Endothelial cell of hepatic sinusoid (primary cell): ENCODE measurements at regions not wholly inside any gene's neighbourhood (a gene's known extent, or its start where the extent isn't known, plus 50 kb on each side); places are given as distances from the start of the nearest gene placed in this dataset.
"Not testable (repeated sequence)": the region's sequence is repeated elsewhere in the genome, so short reads cannot be mapped to it uniquely, and the experiment has no call there.

ENCODE experiments used
- in situ Hi-C: cut with HindIII; loops from 2 replicates; pipeline ENCODE4 v1.10.0; 2017; ENCODE audit warnings: low sequenced_read_pairs

- in situ Hi-C loops, result no loop called here
Observed at GRCh38 chr15:77881950-77882349, 195.6 kb downstream of the TBC1D2B start.

DNA sequence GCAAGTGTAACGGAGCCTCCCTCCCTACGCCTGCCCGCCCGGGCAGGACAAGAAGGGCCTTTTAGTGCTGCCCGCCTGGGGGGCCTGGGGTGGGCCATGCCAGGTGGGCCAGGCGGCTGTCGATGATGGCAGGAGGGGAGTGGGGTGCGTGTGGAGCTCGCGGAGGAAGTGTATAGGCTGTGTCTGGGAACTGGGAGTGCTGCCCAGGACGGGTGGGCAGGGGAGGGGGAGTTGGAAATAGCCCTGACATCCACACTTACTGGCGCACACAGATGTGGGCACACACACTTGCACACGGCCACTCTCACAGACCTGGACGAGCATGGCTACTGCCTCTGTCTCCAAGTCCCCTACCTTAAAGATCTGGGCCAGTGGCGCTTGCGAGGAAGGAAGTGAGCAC, 196.0 kb downstream of the TBC1D2B start:
- in situ Hi-C loops, result not testable (repeated sequence)

DNA sequence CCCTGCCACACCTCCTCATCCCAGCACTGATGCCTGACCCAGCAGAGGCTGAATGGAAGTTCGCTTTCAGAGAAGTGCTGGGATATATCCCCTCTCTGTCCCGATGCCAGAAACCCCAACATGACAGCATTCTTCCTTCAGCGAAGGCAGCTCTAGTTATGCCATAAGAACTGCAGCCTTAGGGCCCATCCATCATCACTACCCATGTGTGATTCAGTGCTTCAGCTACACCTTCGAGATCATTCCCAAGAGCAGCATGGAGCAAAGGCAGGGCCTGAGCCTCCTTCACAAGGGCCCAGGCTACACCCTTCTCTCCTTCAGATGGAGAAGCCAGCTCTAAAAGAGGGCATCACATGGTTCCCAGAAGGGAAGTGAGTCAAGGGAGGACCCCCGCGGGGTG, 198.0 kb downstream of the TBC1D2B start:
- in situ Hi-C loops, result not testable (repeated sequence)

DNA sequence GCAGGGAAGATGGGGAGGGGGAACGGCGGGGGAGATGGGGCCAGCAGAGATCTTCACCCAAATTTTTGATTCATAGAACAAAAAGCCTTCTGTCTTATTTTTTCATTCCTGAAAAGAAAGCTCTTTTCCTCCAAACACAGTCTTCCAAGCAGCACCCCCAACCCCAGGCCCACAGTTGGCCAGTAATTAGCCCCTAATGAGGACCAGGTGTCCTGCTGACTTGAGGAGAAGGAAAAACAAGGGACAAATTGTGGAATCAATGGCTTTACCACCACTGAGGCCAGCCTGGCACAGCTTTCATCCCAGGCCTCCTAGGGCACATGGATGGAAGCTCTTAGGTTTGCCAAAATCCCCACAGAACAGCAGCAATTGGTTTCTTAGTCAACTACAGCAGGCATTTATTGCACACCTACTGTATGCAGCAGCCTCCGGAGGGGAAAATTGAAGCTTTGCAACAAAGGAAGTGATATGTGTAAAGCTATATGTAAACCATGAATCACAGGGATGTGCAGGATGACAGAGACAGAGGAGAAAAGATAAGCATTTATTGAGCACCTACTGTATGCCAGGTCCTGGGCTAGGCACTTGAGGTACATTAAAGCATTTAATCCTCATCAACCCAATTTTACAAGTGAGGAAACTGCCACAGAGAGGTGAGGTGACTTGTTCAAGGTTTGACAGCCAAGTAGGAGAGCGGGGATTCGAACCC, 199.5 kb downstream of the TBC1D2B start:
- in situ Hi-C loops, result no loop called here

- in situ Hi-C loops, result not testable (repeated sequence)
Observed at GRCh38 chr15:77876107-77876820, 201.2 kb downstream of the TBC1D2B start.

DNA sequence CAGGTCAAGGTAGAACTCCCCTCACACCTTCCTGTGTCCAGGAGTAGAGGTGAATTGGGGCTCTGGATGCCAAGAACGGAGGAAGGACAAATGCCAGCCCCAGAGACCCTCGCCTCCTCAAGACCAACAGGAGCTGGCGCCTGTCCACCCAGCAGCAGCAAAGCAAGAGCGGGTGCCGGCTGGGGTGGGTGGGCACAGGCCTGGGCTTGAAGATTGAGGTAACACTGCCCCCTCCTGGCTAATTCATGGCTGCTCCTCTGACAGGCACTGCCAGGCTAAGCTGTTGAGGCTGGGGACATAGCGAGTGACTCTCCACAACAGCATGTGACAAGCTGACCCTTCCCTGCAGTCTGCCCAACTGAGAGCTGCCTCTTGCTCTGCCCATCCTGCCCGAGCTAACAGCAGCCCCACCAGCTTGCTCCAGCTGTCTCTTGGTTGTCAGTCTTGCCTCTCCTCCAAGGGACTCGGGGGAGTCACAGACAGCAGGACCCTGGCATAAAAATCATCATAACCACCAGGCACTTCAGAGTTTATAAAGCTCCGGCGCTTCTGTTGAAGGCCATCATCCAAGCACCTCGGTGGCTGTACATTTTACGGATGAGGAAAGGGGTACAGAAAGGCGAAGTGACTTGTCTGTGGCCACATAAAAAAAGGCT, 202.3 kb downstream of the TBC1D2B start:
- in situ Hi-C loops, result not testable (repeated sequence)

DNA sequence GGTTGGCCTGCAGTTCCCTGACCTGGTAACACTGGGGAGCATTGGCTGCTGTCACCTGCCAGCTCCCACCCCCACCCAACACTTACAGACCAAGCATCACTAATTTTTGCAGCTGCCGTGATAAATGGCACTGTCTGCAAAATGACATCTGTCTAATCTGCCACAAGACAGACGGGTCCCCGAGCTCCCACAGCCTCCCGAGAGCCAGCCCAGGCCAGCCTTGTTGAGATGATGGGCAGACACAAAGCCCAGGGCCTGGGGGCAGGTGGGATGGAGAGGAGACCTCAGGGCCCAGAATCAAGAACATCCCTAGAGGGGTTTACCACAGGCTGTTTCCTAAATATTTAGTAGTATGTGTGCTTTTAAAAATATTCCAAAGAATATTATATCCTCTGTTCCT, 203.4 kb downstream of the TBC1D2B start:
- in situ Hi-C loops, result no loop called here

- in situ Hi-C loops, result not testable (repeated sequence)
Observed at GRCh38 chr15:77872521-77873425, 204.7 kb downstream of the TBC1D2B start.

DNA sequence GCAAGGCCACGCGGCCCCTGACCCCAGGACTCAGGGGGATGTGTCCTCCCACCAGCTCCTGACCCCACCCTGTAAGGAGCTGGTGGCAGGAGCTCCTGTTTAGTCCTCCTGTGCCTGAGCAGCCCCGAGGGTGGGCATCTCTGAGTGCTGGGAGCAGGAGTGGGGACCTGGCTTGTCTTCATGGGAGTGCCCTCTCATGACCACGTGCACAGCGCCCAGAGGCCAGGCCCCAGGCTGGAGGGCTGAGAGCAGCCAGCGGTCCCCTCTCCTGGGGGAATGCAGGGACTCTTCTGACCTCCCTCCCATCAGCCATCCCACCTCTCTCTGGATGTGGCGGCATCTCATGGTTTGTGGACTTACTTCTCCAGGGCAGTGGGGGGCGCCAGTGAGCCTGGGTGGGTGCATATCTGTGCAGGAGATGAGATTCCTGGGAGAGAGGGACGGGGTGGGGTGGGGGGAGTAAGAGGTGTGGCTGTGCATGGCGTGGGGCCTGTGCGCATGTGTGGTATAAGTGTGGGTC, 205.6 kb downstream of the TBC1D2B start:
- in situ Hi-C loops, result no loop called here

DNA sequence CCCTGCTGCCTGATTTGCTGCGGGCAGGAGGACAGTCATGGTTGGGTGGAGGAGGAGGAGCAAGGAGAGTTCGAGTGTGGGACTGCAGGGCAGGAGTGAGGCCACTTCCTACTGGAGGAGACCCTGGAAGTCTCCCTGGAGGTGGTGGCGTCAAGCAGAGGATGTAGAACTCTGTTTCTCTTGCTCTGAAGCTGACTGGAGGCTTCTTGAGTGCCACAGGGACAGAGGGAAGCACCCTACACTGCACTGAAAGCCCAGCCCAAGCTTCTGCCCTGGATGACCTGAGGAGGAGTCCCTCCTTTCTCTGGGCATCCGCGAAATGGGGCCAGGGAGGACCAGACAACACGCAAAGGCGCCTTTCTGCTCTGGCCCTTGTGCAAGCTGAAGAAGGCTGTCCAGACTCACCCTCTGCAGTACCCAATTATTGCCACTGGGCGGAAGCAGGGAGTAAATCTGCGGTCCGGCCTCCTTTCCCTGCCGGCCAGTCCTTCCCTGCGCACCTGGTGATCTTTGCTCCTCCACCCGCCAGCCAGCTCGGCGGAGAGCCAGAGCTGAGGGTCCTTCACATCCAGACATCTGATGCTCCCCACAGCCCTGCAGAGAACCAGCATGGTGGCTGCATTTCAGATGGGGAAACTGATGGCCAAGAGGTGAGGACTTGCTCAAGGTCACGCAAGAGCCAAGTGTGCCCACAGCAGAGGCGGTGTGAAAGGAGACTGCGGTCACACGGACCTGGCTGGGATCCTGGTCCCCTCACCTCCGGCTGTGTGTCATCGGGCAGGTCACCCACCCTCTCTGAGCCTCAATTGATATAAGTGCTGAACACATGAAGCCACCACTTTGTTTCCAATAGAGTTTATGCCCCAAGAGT, 207.1 kb downstream of the TBC1D2B start:
- in situ Hi-C loops, result no loop called here

DNA sequence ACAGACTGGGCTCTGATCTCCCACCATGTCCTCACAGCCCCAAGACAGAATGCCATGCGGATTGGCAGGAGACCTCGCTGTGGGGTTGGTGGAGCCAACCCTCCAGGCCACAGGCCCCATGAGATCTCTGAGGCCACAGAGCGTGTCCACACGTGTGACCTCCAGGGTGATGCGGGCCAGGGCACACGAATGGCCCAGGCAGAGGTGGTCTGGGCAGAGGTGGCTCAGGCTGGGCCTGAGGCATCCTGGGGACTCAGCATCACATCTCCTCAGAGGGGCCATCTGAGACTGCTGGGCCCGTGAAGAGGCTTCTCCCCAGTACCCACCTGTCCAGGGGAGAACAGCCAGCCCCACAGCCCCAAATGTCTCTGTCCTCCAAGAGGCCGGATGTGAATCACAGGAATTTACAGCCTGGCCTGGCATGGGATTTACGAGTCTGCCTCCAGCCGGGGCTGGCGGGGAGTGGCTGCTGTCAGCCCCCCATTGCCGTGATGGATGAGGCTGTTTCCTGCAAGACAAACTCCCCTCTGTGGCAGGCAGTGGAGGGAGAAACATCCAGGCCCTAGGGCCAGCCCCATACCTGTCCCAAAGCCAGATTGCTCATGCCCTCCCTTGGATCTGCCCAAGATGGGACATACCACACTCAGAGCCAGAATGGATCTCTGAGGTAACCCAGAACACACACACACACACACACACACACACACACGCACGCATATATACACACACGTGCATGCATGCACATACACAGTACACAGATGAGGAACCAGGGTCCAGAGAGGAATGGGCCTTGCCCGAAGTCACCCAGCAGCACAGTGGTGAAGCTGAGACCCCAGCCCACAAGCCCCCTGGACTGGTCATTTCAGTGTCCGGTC, 208.3 kb downstream of the TBC1D2B start:
- in situ Hi-C loops, result no loop called here

- in situ Hi-C loops, result not testable (repeated sequence)
Observed at GRCh38 chr15:77868048-77868629, 209.4 kb downstream of the TBC1D2B start.

DNA sequence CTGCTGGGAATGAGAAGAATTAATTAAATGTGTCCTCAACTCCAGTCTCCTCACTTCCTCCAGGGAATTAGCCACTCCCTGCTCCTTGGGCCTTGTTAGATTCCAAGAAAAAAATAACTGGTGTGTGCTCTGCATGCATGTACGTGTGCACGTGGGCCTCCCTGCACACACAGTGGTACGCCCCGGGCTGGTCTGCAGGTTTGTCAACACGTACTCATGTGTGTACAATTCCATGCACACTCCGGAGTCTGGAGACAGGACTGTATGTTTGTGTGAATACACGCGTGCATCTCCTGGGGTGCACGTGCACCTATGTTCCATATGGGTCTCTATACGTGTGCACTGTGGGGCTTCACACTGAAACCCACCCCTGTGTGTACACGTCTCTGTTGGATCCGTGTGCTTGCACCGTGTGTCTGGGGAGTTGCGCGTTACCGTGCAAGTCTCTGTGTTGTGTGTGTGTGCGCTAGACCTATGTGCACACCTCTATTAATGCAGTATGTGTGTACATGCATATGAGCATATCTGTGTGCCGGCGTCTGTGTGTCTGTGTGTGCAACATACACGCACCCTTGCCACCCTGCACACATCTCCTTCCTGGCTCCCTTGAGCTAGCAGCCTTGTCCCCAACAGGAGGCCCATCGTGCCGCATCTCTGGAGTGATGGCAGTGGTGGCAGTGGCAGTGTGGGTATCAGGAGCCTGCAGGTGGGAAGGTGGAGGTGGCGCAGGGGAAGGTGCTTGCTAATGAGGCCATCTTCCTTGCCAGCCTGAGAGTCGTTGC, 210.1 kb downstream of the TBC1D2B start:
- in situ Hi-C loops, result no loop called here

GRCh38 chr15:77866596-77867125, 210.8 kb downstream of the TBC1D2B start:
- in situ Hi-C loops, result no loop called here

DNA sequence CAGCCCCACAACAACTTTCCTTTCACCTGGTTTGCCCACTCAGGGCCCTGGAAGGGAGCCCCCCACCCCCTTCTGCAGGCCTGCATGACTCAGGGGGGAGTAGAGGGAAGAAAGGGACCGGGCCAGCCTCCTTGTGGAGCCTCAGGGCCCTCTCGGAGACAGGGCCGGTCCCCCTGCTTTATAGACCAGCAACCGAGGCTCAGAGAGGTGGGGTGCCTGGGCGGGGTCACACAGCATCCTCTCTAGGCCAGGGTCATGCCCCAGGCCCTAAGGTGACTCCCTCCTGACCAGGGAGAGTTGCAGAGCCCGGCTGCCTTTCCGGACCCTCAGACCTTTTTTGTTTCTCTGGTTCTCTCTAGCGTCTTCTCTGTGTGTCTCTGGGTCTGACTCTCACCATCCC, 211.3 kb downstream of the TBC1D2B start:
- in situ Hi-C loops, result no loop called here

- in situ Hi-C loops, result no loop called here
Observed at GRCh38 chr15:77865701-77866100, 211.8 kb downstream of the TBC1D2B start.

- in situ Hi-C loops, result no loop called here
Observed at GRCh38 chr15:77865106-77865610, 212.4 kb downstream of the TBC1D2B start.
